H9 (cell line): ENCODE measurements at regions not wholly inside any gene's neighbourhood (a gene's known extent, or its start where the extent isn't known, plus 50 kb on each side); places are given as distances from the start of the nearest gene placed in this dataset.

ENCODE experiments used
- DNase-seq: peaks from one replicate; pipeline ENCODE4 v3.0.0-alpha.2; 2017
- H2AFZ ChIP-seq: one replicate; pipeline ENCODE4 v1.6.1; 2013; ENCODE audit warnings: mild to moderate bottlenecking, low read length, control low read depth, moderate library complexity
- H2AK5ac ChIP-seq: 2 replicates; pipeline ENCODE4 v1.6.1; 2013; ENCODE audit warnings: low read length, control low read depth, mixed read lengths; ENCODE audit not compliant: insufficient read length
- H2BK120ac ChIP-seq: one replicate; pipeline ENCODE4 v1.6.1; 2013; ENCODE audit warnings: low read depth, mild to moderate bottlenecking, low read length, control low read depth, inconsistent platforms; ENCODE audit not compliant: poor library complexity, severe bottlenecking
- H2BK12ac ChIP-seq: 2 replicates; pipeline ENCODE4 v1.6.1; 2013; ENCODE audit warnings: low read length, control low read depth, mixed read lengths, low read depth; ENCODE audit not compliant: insufficient read length
- H2BK15ac ChIP-seq: 2 replicates; pipeline ENCODE4 v1.6.1; 2013; ENCODE audit warnings: low read depth, low read length, control low read depth
- H2BK20ac ChIP-seq: one replicate; pipeline ENCODE4 v1.6.1; 2013; ENCODE audit warnings: low read depth, mild to moderate bottlenecking, low read length, control low read depth, inconsistent platforms; ENCODE audit not compliant: poor library complexity, severe bottlenecking
- H2BK5ac ChIP-seq: 2 replicates; pipeline ENCODE4 v1.6.1; 2013; ENCODE audit warnings: low read length, control low read depth, mixed read lengths; ENCODE audit not compliant: insufficient read length
- H3K14ac ChIP-seq: 2 replicates; pipeline ENCODE4 v1.6.1; 2013; ENCODE audit warnings: low read length, control low read depth; ENCODE audit not compliant: insufficient read depth
- H3K18ac ChIP-seq: 2 replicates; pipeline ENCODE4 v1.6.1; 2013; ENCODE audit warnings: low read depth, mild to moderate bottlenecking, mixed read lengths, low read length, control low read depth; ENCODE audit not compliant: insufficient read length
- H3K23ac ChIP-seq: 2 replicates; pipeline ENCODE4 v1.6.1; 2013; ENCODE audit warnings: low read length, control low read depth, mixed read lengths, low read depth; ENCODE audit not compliant: insufficient read length
- H3K23me2 ChIP-seq: 2 replicates; pipeline ENCODE4 v1.6.1; 2013; ENCODE audit warnings: low read depth, mild to moderate bottlenecking, mixed read lengths, low read length, control low read depth; ENCODE audit not compliant: insufficient read length, poor library complexity, severe bottlenecking
- H3K27ac ChIP-seq: 2 replicates; pipeline ENCODE4 v1.5.1; 2013; ENCODE audit warnings: low read length, control low read depth, mixed read lengths, low read depth; ENCODE audit not compliant: insufficient read length
- H3K27me3 ChIP-seq: 2 replicates; pipeline ENCODE4 v1.6.1; 2013; ENCODE audit warnings: low read length, control low read depth, inconsistent platforms; ENCODE audit not compliant: insufficient read depth
- H3K4ac ChIP-seq: 2 replicates; pipeline ENCODE4 v1.6.1; 2013; ENCODE audit warnings: low read depth, mild to moderate bottlenecking, control low read depth, inconsistent platforms, low read length, moderate library complexity
- H3K4me1 ChIP-seq: 2 replicates; pipeline ENCODE4 v1.6.1; 2013; ENCODE audit warnings: low read length, control low read depth, inconsistent platforms; ENCODE audit not compliant: insufficient read depth
- H3K4me2 ChIP-seq: 2 replicates; pipeline ENCODE4 v1.6.1; 2013; ENCODE audit warnings: low read length, control low read depth, mixed read lengths; ENCODE audit not compliant: insufficient read length, insufficient read depth
- H3K56ac ChIP-seq: 2 replicates; pipeline ENCODE4 v1.6.1; 2013; ENCODE audit warnings: low read depth, mild to moderate bottlenecking, mixed read lengths, low read length, control low read depth; ENCODE audit not compliant: insufficient read length
- H3K79me1 ChIP-seq: 2 replicates; pipeline ENCODE4 v1.6.1; 2013; ENCODE audit warnings: low read depth, mild to moderate bottlenecking, moderate library complexity, low read length, control low read depth, inconsistent platforms; ENCODE audit not compliant: insufficient read depth, poor library complexity, severe bottlenecking
- H3K79me2 ChIP-seq: 2 replicates; pipeline ENCODE4 v1.6.1; 2013; ENCODE audit warnings: low read length, control low read depth, inconsistent platforms; ENCODE audit not compliant: insufficient read depth
- H3K9ac ChIP-seq: 2 replicates; pipeline ENCODE4 v1.6.1; 2013; ENCODE audit warnings: low read length, control low read depth, mixed read lengths; ENCODE audit not compliant: insufficient read length; ENCODE audit errors: extremely low read depth
- H3K9me3 ChIP-seq: one replicate; pipeline ENCODE4 v1.6.1; 2013; ENCODE audit warnings: low read depth, low read length, inconsistent platforms; ENCODE audit not compliant: control insufficient read depth
- H3T11ph ChIP-seq: one replicate; pipeline ENCODE4 v1.6.1; 2013; ENCODE audit warnings: mild to moderate bottlenecking, low read length, control low read depth, inconsistent platforms
- H4K20me1 ChIP-seq: one replicate; pipeline ENCODE4 v1.6.1; 2013; ENCODE audit not compliant: control insufficient read depth, insufficient read length, insufficient read depth
- H4K5ac ChIP-seq: 2 replicates; pipeline ENCODE4 v1.6.1; 2013; ENCODE audit warnings: low read depth, mild to moderate bottlenecking, mixed read lengths, low read length, control low read depth; ENCODE audit not compliant: insufficient read length
- H4K8ac ChIP-seq: replicated peaks from 2 replicates; pipeline ENCODE4 v1.6.1; 2013; ENCODE audit warnings: low read length, control low read depth, mixed read lengths, low read depth; ENCODE audit not compliant: insufficient read length
- H4K91ac ChIP-seq: 2 replicates; pipeline ENCODE4 v1.6.1; 2013; ENCODE audit warnings: low read depth, mild to moderate bottlenecking, moderate library complexity, mixed read lengths, low read length, control low read depth; ENCODE audit not compliant: insufficient read length
- H3K27ac Mint-ChIP-seq, 3 experiments: 2 replicates in 2 of 3; 3 replicates in 1 of 3; pipeline ENCODE4 v1.8.0; 2020 to 2021; ENCODE audit warnings: mixed read lengths in 3 of 3, mild to moderate bottlenecking in 1 of 3, moderate library complexity in 1 of 3
- H3K27me3 Mint-ChIP-seq: 2 replicates; pipeline ENCODE4 v1.8.0; 2021; ENCODE audit warnings: low read depth, mild to moderate bottlenecking, moderate library complexity, mixed read lengths
- H3K36me3 Mint-ChIP-seq, 3 experiments: 2 replicates in 2 of 3; 3 replicates in 1 of 3; pipeline ENCODE4 v1.8.0; 2020 to 2021; ENCODE audit warnings: low read depth in 3 of 3, mixed read lengths in 3 of 3; ENCODE audit not compliant: insufficient read depth in 1 of 3
- H3K4me1 Mint-ChIP-seq, 2 experiments: 2 replicates each; pipeline ENCODE4 v1.8.0; 2020; ENCODE audit warnings: mixed read lengths in 2 of 2
- H3K4me3 Mint-ChIP-seq, 2 experiments: 2 replicates in 1 of 2; 3 replicates in 1 of 2; pipeline ENCODE4 v1.8.0; 2020 to 2021; ENCODE audit warnings: mild to moderate bottlenecking in 2 of 2, mixed read lengths in 2 of 2, moderate library complexity in 1 of 2
- H3K9me3 Mint-ChIP-seq, 2 experiments: 2 replicates in 1 of 2; 3 replicates in 1 of 2; pipeline ENCODE4 v1.8.0; 2020; ENCODE audit warnings: mild to moderate bottlenecking in 2 of 2, mixed read lengths in 2 of 2, moderate library complexity in 1 of 2
- CTCF ChIP-seq: fragments of 200-600 bp; sonication (generic); conservative IDR thresholded peaks from 3 replicates; pipeline ENCODE4 v1.8.0; 2021; ENCODE audit warnings: antibody characterized with exemption, mild to moderate bottlenecking
- WGBS: extraction: QIAGEN DNeasy Blood & Tissue Kit; methylation state at CpG from one replicate; pipeline ENCODE4 v1.1.7; 2013; ENCODE audit warnings: missing lambda C conversion rate, low lambda C conversion rate, mixed read lengths; ENCODE audit not compliant: insufficient read length; ENCODE audit errors: extremely low coverage; 5-methylcytosine and 5-hydroxymethylcytosine counted together

DNA sequence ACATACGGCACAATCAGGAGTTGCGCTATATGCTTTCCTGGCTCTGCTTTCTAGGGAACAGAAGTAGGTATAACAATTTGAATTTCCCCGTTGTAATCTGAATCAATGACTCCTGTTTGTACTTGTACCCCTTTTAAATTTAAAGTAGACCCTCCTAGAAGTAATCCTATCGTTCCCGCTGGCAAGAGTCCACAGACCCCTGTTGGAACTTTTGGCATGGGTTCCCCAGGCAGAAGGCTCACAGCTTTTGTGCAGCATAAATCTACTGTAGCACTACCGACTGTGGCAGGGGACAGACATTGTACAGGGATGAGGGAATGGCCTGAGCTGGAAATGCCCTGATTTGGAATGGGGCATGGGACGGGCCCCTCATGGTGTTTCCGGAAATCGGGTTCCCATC, 705.2 kb downstream of the LRFN5 start:
- Histone ChIP-seq H3K23ac (no peak overlapping the region), H3K9me3 (peaks cover 24% of the 10 kb centered on the region), H3K79me2 (no peaks in the 10 kb centered on the region), H3T11ph (no peak overlapping the region), H4K8ac (no peak overlapping the region), H2BK20ac (no peak overlapping the region), H3K9ac (no peak overlapping the region), H3K23me2 (no peaks in the 10 kb centered on the region), H3K4me1 (no peaks in the 10 kb centered on the region), H2BK12ac (no peak overlapping the region), H4K5ac (no peak overlapping the region), H4K91ac (no peak overlapping the region), H2AFZ (no peak overlapping the region), H2BK120ac (no peak overlapping the region), H3K14ac (no peak overlapping the region), H2BK5ac (no peak overlapping the region), H3K4me2 (no peak overlapping the region), H2BK15ac (no peak overlapping the region), H3K27me3 (no peaks in the 10 kb centered on the region), H2AK5ac (no peak overlapping the region), H3K18ac (no peak overlapping the region), H3K27ac (no peak overlapping the region), H3K79me1 (no peaks in the 10 kb centered on the region), H4K20me1 (no peaks in the 10 kb centered on the region), H3K56ac (no peak overlapping the region), H3K4ac (no peak overlapping the region)
- Mint-ChIP-seq H3K9me3 (peaks cover 50 to 54% of the 10 kb centered on the region in 2 experiments), H3K36me3 (peaks cover 17 to 37% (median 35%) of the 10 kb centered on the region in 3 experiments), H3K27me3 (no peaks in the 10 kb centered on the region), H3K4me3 (no peak overlapping the region), H3K27ac (no peak overlapping the region), H3K4me1 (peaks cover 4 to 5% of the 10 kb centered on the region in 2 experiments; a peak in 3 of 4 replicates)
- no peak for DNase-seq
- no peak for TF ChIP-seq CTCF
- WGBS: no CpG with 5 or more reads among the region's 9 CpGs
